T-cell (primary cell): ENCODE measurements at regions not wholly inside any gene's neighbourhood (a gene's known extent, or its start where the extent isn't known, plus 50 kb on each side); places are given as distances from the start of the nearest gene placed in this dataset.
"Not testable (repeated sequence)": the region's sequence is repeated elsewhere in the genome, so short reads cannot be mapped to it uniquely, and the experiment has no call there.

Experiments
- ATAC-seq, 4 experiments: fragments of 200-7000 bp in 3 of 4; fragments of 150-1000 bp in 1 of 4; cut with Tn5 transposase; replicated peaks in 1 of 4; 1 replicate in 3 of 4; 2 replicates in 1 of 4; pipeline ENCODE4 v1.10.0; 2021; ENCODE audit warnings: moderate library complexity in 3 of 4, mild to moderate bottlenecking in 2 of 4, moderate number of reproducible peaks in 1 of 4
- CTCF ChIA-PET, 2 donors: fragments of 300-600 bp; sonication (Branson Sonifier 250); formaldehyde crosslinking; loops; one replicate each; lab custom pipeline; 2022; ENCODE audit warnings: antibody characterized with exemption in 2 of 2; lab: Charles Lee
- POLR2A ChIA-PET, 2 donors: fragments of 300-600 bp; sonication (Branson Sonifier 250); formaldehyde crosslinking; loops; one replicate each; lab custom pipeline; 2022; ENCODE audit warnings: antibody characterized with exemption in 2 of 2; lab: Charles Lee
- DNase-seq, 35 experiments: peaks; one replicate each; pipeline versions ENCODE4 v3.0.0 to v3.0.0-alpha.2; 2013 to 2023
- H3K27ac ChIP-seq: one replicate; pipeline ENCODE4 v1.5.1; 2013; ENCODE audit warnings: low read length
- H3K27me3 ChIP-seq, 2 experiments: replicated peaks in 1 of 2; 1 replicate in 1 of 2; 2 replicates in 1 of 2; pipeline versions ENCODE4 v1.6.1 to v1.7.0; 2013; ENCODE audit warnings: low read length in 1 of 2, mixed read lengths in 1 of 2; ENCODE audit not compliant: control insufficient read depth in 2 of 2, insufficient read depth in 2 of 2; ENCODE audit errors: extremely low read depth in 1 of 2
- H3K36me3 ChIP-seq, 2 donors: 1 replicate in 1 of 2; 2 replicates in 1 of 2; pipeline versions ENCODE4 v1.6.1 to v1.7.0; 2013; ENCODE audit warnings: low read length in 1 of 2; ENCODE audit not compliant: control insufficient read depth in 2 of 2, insufficient read depth in 1 of 2; ENCODE audit errors: extremely low read depth in 1 of 2
- H3K4me1 ChIP-seq, 2 experiments: 1 replicate in 1 of 2; 2 replicates in 1 of 2; pipeline versions ENCODE4 v1.6.1 to v1.7.0; 2013; ENCODE audit warnings: low read length in 2 of 2, mixed read lengths in 1 of 2; ENCODE audit not compliant: insufficient read depth in 2 of 2, control insufficient read depth in 1 of 2; ENCODE audit errors: extremely low read depth in 1 of 2
- H3K4me3 ChIP-seq, 2 donors: 1 replicate in 1 of 2; 2 replicates in 1 of 2; pipeline versions ENCODE4 v1.5.1 to v1.7.0; 2013; ENCODE audit warnings: mild to moderate bottlenecking in 2 of 2, low read length in 1 of 2, moderate library complexity in 1 of 2; ENCODE audit not compliant: control insufficient read depth in 1 of 2; ENCODE audit errors: extremely low read depth in 1 of 2
- H3K9me3 ChIP-seq: 2 replicates; pipeline ENCODE4 v1.7.0; 2013
- H3K27ac Mint-ChIP-seq, 2 donors: one replicate each; pipeline ENCODE4 v1.8.0; 2020 to 2021; ENCODE audit warnings: mild to moderate bottlenecking in 2 of 2, mixed read lengths in 2 of 2
- H3K27me3 Mint-ChIP-seq, 2 donors: one replicate each; pipeline ENCODE4 v1.8.0; 2021 to 2022; ENCODE audit warnings: mixed read lengths in 2 of 2
- H3K36me3 Mint-ChIP-seq: one replicate; pipeline ENCODE4 v1.8.0; 2021; ENCODE audit warnings: mixed read lengths
- H3K4me1 Mint-ChIP-seq, 3 donors: one replicate each; pipeline ENCODE4 v1.8.0; 2020 to 2022; ENCODE audit warnings: mixed read lengths in 3 of 3, mild to moderate bottlenecking in 1 of 3
- H3K4me3 Mint-ChIP-seq, 3 donors: one replicate each; pipeline ENCODE4 v1.8.0; 2020 to 2022; ENCODE audit warnings: mild to moderate bottlenecking in 3 of 3, mixed read lengths in 3 of 3, moderate library complexity in 3 of 3
- H3K9me3 Mint-ChIP-seq, 3 donors: one replicate each; pipeline ENCODE4 v1.8.0; 2020 to 2022; ENCODE audit warnings: mixed read lengths in 3 of 3
- WGBS: methylation state at CpG from one replicate; pipeline ENCODE4 v1.1.5; 2013; ENCODE audit warnings: missing lambda C conversion rate; ENCODE audit not compliant: insufficient coverage; 5-methylcytosine and 5-hydroxymethylcytosine counted together

- H3K4me1 ChIP-seq, result no peaks in the 10 kb centered on the region
- Mint-ChIP-seq H3K27ac (no peak overlapping the region), H3K36me3 (no peaks in the 10 kb centered on the region), H3K4me1 (no peaks in the 10 kb centered on the region), H3K27me3 (no peaks in the 10 kb centered on the region), H3K4me3 (no peak overlapping the region), H3K9me3 (peaks cover 4 to 6% (median 5%) of the 10 kb centered on the region in 3 donors)
- ChIA-PET POLR2A (no interaction called here), CTCF (no interaction called here)
- no peak overlapping the region for H3K27ac ChIP-seq
- H3K36me3 ChIP-seq, result no peaks in the 10 kb centered on the region
- no peak overlapping the region for H3K4me3 ChIP-seq
- H3K9me3 ChIP-seq, result no peaks in the 10 kb centered on the region
- WGBS, result 69% methylated on average over 7 of the region's 7 CpGs
- H3K27me3 ChIP-seq, result no peaks in the 10 kb centered on the region
- DNase-seq (no peak), ATAC-seq (no peak)
Measured at GRCh38 chr17:70938336-70938735, 769.0 kb downstream of the KCNJ2 start.

GRCh38 chr17:70945386-70945785 is 776.1 kb downstream of the KCNJ2 start:
- Mint-ChIP-seq H3K27ac (no peak overlapping the region), H3K4me1 (no peaks in the 10 kb centered on the region), H3K36me3 (no peaks in the 10 kb centered on the region), H3K27me3 (no peaks in the 10 kb centered on the region), H3K9me3 (peaks cover 7 to 9% (median 8%) of the 10 kb centered on the region in 3 donors), H3K4me3 (no peak overlapping the region)
- Histone ChIP-seq H3K27me3 (no peaks in the 10 kb centered on the region), H3K27ac (no peak overlapping the region), H3K4me3 (no peak overlapping the region), H3K4me1 (no peaks in the 10 kb centered on the region), H3K9me3 (no peaks in the 10 kb centered on the region), H3K36me3 (no peaks in the 10 kb centered on the region)
- WGBS, result 100% methylated on average over 3 of the region's 5 CpGs
- ChIA-PET POLR2A (no interaction called here), CTCF (no interaction called here)
- no peak for DNase-seq
- ATAC-seq, result no peak

GRCh38 chr17:70947215-70947614 is 777.9 kb downstream of the KCNJ2 start:
- Mint-ChIP-seq H3K36me3 (no peaks in the 10 kb centered on the region), H3K27me3 (no peaks in the 10 kb centered on the region), H3K9me3 (peaks cover 12 to 21% (median 13%) of the 10 kb centered on the region in 3 donors), H3K4me1 (no peaks in the 10 kb centered on the region), H3K4me3 (no peak overlapping the region), H3K27ac (no peak overlapping the region)
- Histone ChIP-seq H3K4me3 (no peak overlapping the region), H3K27ac (no peak overlapping the region), H3K9me3 (no peaks in the 10 kb centered on the region), H3K27me3 (no peaks in the 10 kb centered on the region), H3K36me3 (no peaks in the 10 kb centered on the region), H3K4me1 (no peaks in the 10 kb centered on the region)
- no CpG with 5 or more reads among the region's 2 CpGs for WGBS
- DNase-seq (no peak), ATAC-seq (no peak)
- ChIA-PET CTCF (no interaction called here), POLR2A (no interaction called here)

- H3K36me3 ChIP-seq, result no peaks in the 10 kb centered on the region
Measured at GRCh38 chr17:70947636-70948565, 778.6 kb downstream of the KCNJ2 start.

GRCh38 chr17:70953140-70953539 is 783.8 kb downstream of the KCNJ2 start:
- peaks cover 18 to 23% (median 19%) of the 10 kb centered on the region in 3 donors for H3K9me3 Mint-ChIP-seq
- H3K4me3 Mint-ChIP-seq, H3K4me3 ChIP-seq, H3K4me1 ChIP-seq, H3K36me3 ChIP-seq, H3K4me1 Mint-ChIP-seq, H3K27ac ChIP-seq, H3K9me3 ChIP-seq, DNase-seq, H3K27me3 Mint-ChIP-seq, H3K27ac Mint-ChIP-seq, H3K27me3 ChIP-seq, ATAC-seq, CTCF ChIA-PET, H3K36me3 Mint-ChIP-seq, POLR2A ChIA-PET: not testable (repeated sequence)
- 80% methylated on average over 1 of the region's 1 CpG for WGBS

More at GRCh38 chr17:70947636-70948565, 778.6 kb downstream of the KCNJ2 start:
- Histone ChIP-seq H3K9me3 (no peaks in the 10 kb centered on the region), H3K4me3 (no peak overlapping the region), H3K27ac (no peak overlapping the region), H3K27me3 (no peaks in the 10 kb centered on the region), H3K4me1 (no peaks in the 10 kb centered on the region)
- no peaks in the 10 kb centered on the region for H3K4me1 Mint-ChIP-seq
- ATAC-seq (no peak), DNase-seq (no peak)
- no peak overlapping the region for H3K27ac Mint-ChIP-seq
- H3K4me3 Mint-ChIP-seq, result no peak overlapping the region
- ChIA-PET CTCF (interaction anchor here in 1 of 2 donors (0.9 kb wide), 1 partner anchor 135 kb away, joined by 3 read pairs; no protein-coding TSS in a partner anchor), POLR2A (no interaction called here)
- peaks cover 17 to 25% (median 19%) of the 10 kb centered on the region in 3 donors for H3K9me3 Mint-ChIP-seq
- H3K27me3 Mint-ChIP-seq, result no peaks in the 10 kb centered on the region
- no peaks in the 10 kb centered on the region for H3K36me3 Mint-ChIP-seq
- 84% methylated on average over 12 of the region's 17 CpGs for WGBS

GRCh38 chr17:70955441-70955840 is 786.1 kb downstream of the KCNJ2 start:
- ChIA-PET CTCF (no interaction called here), POLR2A (no interaction called here)
- no peaks in the 10 kb centered on the region for H3K27me3 ChIP-seq
- Mint-ChIP-seq H3K4me1 (no peaks in the 10 kb centered on the region), H3K27ac (no peak overlapping the region), H3K27me3 (no peaks in the 10 kb centered on the region), H3K36me3 (no peaks in the 10 kb centered on the region), H3K4me3 (no peak overlapping the region), H3K9me3 (peaks cover 12 to 20% (median 16%) of the 10 kb centered on the region in 3 donors)
- no peaks in the 10 kb centered on the region for H3K4me1 ChIP-seq
- H3K9me3 ChIP-seq, result no peaks in the 10 kb centered on the region
- no peak overlapping the region for H3K27ac ChIP-seq
- no peak for DNase-seq
- no peak for ATAC-seq
- H3K4me3 ChIP-seq, result no peak overlapping the region
- H3K36me3 ChIP-seq, result no peaks in the 10 kb centered on the region
- 44% methylated on average over 2 of the region's 7 CpGs for WGBS
